ENCODE measurements at regions not wholly inside any gene's neighbourhood (a gene's known extent, or its start where the extent isn't known, plus 50 kb on each side); places are given as distances from the start of the nearest gene placed in this dataset.

- no peak for DNase-seq (ENCODE audit: low read depth)
- H3K4me3 ChIP-seq (ENCODE audit: low read depth, low read length): no peak overlapping the region
These were observed 78.0 kb downstream of the YIPF5 start for GRCh38 chr5:144092508-144092907.

GRCh38 chr5:144093400-144093799, 77.1 kb downstream of the YIPF5 start:
- H3K4me3 ChIP-seq (ENCODE audit: low read depth, low read length): no peak overlapping the region
- no peak for DNase-seq (ENCODE audit: low read depth)

GRCh38 chr5:144093868-144094267, 76.6 kb downstream of the YIPF5 start:
- DNase-seq (ENCODE audit: low read depth): no peak
- H3K4me3 ChIP-seq (ENCODE audit: low read depth, low read length): no peak overlapping the region

GRCh38 chr5:144100702-144101101, 69.8 kb downstream of the YIPF5 start:
- DNase-seq (ENCODE audit: low read depth): no peak
- H3K4me3 ChIP-seq (ENCODE audit: low read depth, low read length): no peak overlapping the region

GRCh38 chr5:144101616-144102015, 68.8 kb downstream of the YIPF5 start:
- no peak for DNase-seq (ENCODE audit: low read depth)
- H3K4me3 ChIP-seq (ENCODE audit: low read depth, low read length): no peak overlapping the region

- DNase-seq (ENCODE audit: low read depth): no peak
- H3K4me3 ChIP-seq (ENCODE audit: low read depth, low read length): no peak overlapping the region
These were observed 68.1 kb downstream of the YIPF5 start for GRCh38 chr5:144102361-144102760.

GRCh38 chr5:144102979-144103378, 67.5 kb downstream of the YIPF5 start:
- no peak for DNase-seq (ENCODE audit: low read depth)
- H3K4me3 ChIP-seq (ENCODE audit: low read depth, low read length): no peak overlapping the region

GRCh38 chr5:144103611-144104485, 66.6 kb downstream of the YIPF5 start:
- DNase-seq (ENCODE audit: low read depth): no peak
- no peak overlapping the region for H3K4me3 ChIP-seq (ENCODE audit: low read depth, low read length)

GRCh38 chr5:144105371-144105770, 65.1 kb downstream of the YIPF5 start:
- DNase-seq (ENCODE audit: low read depth): no peak
- no peak overlapping the region for H3K4me3 ChIP-seq (ENCODE audit: low read depth, low read length)

GRCh38 chr5:144108131-144108530, 62.3 kb downstream of the YIPF5 start:
- no peak overlapping the region for H3K4me3 ChIP-seq (ENCODE audit: low read depth, low read length)
- no peak for DNase-seq (ENCODE audit: low read depth)

Data from skeletal muscle cell (primary cell).